ENCODE measurements at regions not wholly inside any gene's neighbourhood (a gene's known extent, or its start where the extent isn't known, plus 50 kb on each side); places are given as distances from the start of the nearest gene placed in this dataset.

GRCh38 chr11:23746896-23747295 is 750.0 kb upstream of the LUZP2 start:
- Mint-ChIP-seq H3K4me3 (ENCODE audit: unreplicated experiment) (no peak overlapping the region), H3K4me1 (ENCODE audit: low read depth, unreplicated experiment) (no peaks in the 10 kb centered on the region), H3K36me3 (ENCODE audit: insufficient read depth, unreplicated experiment) (no peaks in the 10 kb centered on the region), H3K27ac (ENCODE audit: unreplicated experiment) (no peak overlapping the region), H3K9me3 (ENCODE audit: unreplicated experiment) (no peaks in the 10 kb centered on the region), H3K27me3 (ENCODE audit: insufficient read depth, unreplicated experiment) (peaks cover 3% of the 10 kb centered on the region)
- DNase-seq, result no peak
- Histone ChIP-seq H3K4me3 (ENCODE audit: low read depth, low read length) (no peak overlapping the region), H3K36me3 (ENCODE audit: control insufficient read depth, insufficient read depth, low read length) (no peaks in the 10 kb centered on the region), H3K4me1 (no peaks in the 10 kb centered on the region), H3K27me3 (replicated peaks; ENCODE audit: control insufficient read depth, insufficient read depth, low read length) (no peaks in the 10 kb centered on the region), H3K9me3 (no peaks in the 10 kb centered on the region)
- intact Hi-C loops (cut with micrococcal nuclease; ENCODE audit: unreplicated experiment), result no loop called here
- ChIA-PET CTCF (no interaction called here), POLR2A (no interaction called here)
- BruUV-seq (replicated peaks), result no TSS peak
- TF ChIP-seq CTCF (IDR thresholded peaks at IDR 0.05; ENCODE audit: insufficient read depth in 1 of 2, low read depth in 1 of 2, low read length in 1 of 2, severe bottlenecking in 1 of 2, unreplicated experiment in 1 of 2), result no peak

GRCh38 chr11:23749762-23750430 is 747.0 kb upstream of the LUZP2 start:
- Mint-ChIP-seq H3K4me3 (ENCODE audit: unreplicated experiment) (no peak overlapping the region), H3K36me3 (ENCODE audit: insufficient read depth, unreplicated experiment) (no peaks in the 10 kb centered on the region), H3K4me1 (ENCODE audit: low read depth, unreplicated experiment) (no peaks in the 10 kb centered on the region), H3K27me3 (ENCODE audit: insufficient read depth, unreplicated experiment) (no peaks in the 10 kb centered on the region), H3K27ac (ENCODE audit: unreplicated experiment) (no peak overlapping the region), H3K9me3 (ENCODE audit: unreplicated experiment) (no peaks in the 10 kb centered on the region)
- H3K9me3 ChIP-seq, result no peaks in the 10 kb centered on the region
- TF ChIP-seq CTCF (IDR thresholded peaks at IDR 0.05; ENCODE audit: insufficient read depth in 1 of 2, low read depth in 1 of 2, low read length in 1 of 2, severe bottlenecking in 1 of 2, unreplicated experiment in 1 of 2), result no peak
- no peak overlapping the region for H3K4me3 ChIP-seq (ENCODE audit: low read depth, low read length)
- no peaks in the 10 kb centered on the region for H3K27me3 ChIP-seq (replicated peaks; ENCODE audit: control insufficient read depth, insufficient read depth, low read length)
- intact Hi-C loops (cut with micrococcal nuclease; ENCODE audit: unreplicated experiment), result no loop called here
- DNase-seq, result no peak
- CTCF ChIA-PET, result no interaction called here
- H3K4me1 ChIP-seq, result no peaks in the 10 kb centered on the region
- no TSS peak for BruUV-seq (replicated peaks)
- no peaks in the 10 kb centered on the region for H3K36me3 ChIP-seq (ENCODE audit: control insufficient read depth, insufficient read depth, low read length)
- POLR2A ChIA-PET, result no interaction called here

GRCh38 chr11:23751280-23751679 is 745.6 kb upstream of the LUZP2 start:
- Mint-ChIP-seq H3K4me1 (ENCODE audit: low read depth, unreplicated experiment) (no peaks in the 10 kb centered on the region), H3K4me3 (ENCODE audit: unreplicated experiment) (no peak overlapping the region), H3K27me3 (ENCODE audit: insufficient read depth, unreplicated experiment) (no peaks in the 10 kb centered on the region), H3K36me3 (ENCODE audit: insufficient read depth, unreplicated experiment) (no peaks in the 10 kb centered on the region), H3K9me3 (ENCODE audit: unreplicated experiment) (peaks cover 7% of the 10 kb centered on the region), H3K27ac (ENCODE audit: unreplicated experiment) (no peak overlapping the region)
- Histone ChIP-seq H3K4me3 (ENCODE audit: low read depth, low read length) (no peak overlapping the region), H3K27me3 (replicated peaks; ENCODE audit: control insufficient read depth, insufficient read depth, low read length) (no peaks in the 10 kb centered on the region), H3K36me3 (ENCODE audit: control insufficient read depth, insufficient read depth, low read length) (no peaks in the 10 kb centered on the region), H3K9me3 (no peaks in the 10 kb centered on the region), H3K4me1 (no peaks in the 10 kb centered on the region)
- no TSS peak for BruUV-seq (replicated peaks)
- TF ChIP-seq CTCF (IDR thresholded peaks at IDR 0.05; ENCODE audit: insufficient read depth in 1 of 2, low read depth in 1 of 2, low read length in 1 of 2, severe bottlenecking in 1 of 2, unreplicated experiment in 1 of 2), result no peak
- ChIA-PET CTCF (no interaction called here), POLR2A (no interaction called here)
- no peak for DNase-seq
- intact Hi-C loops (cut with micrococcal nuclease; ENCODE audit: unreplicated experiment), result no loop called here
